HepG2 (cell line): ENCODE measurements at regions not wholly inside any gene's neighbourhood (a gene's known extent, or its start where the extent isn't known, plus 50 kb on each side); places are given as distances from the start of the nearest gene placed in this dataset.

Source experiments
- ATAC-seq: fragments of 200-7000 bp; cut with Tn5 transposase; 3 replicates; pipeline ENCODE4 v1.9.1; 2020; ENCODE audit warnings: mild to moderate bottlenecking, moderate library complexity
- BruUV-seq: library from RNA; stranded (reverse); fragments of 400-500 nt; replicated peaks from 2 replicates; lab custom pipeline; 2021; lab: Mats Ljungman, UMichigan
- CTCF ChIA-PET: fragments of 300-600 bp; formaldehyde crosslinking; extraction: SDS; loops from one replicate; lab custom pipeline; 2021; ENCODE audit warnings: low total read pairs, inconsistent platforms, low intra/inter-chr PET ratio; lab: Yijun Ruan, JAX
- POLR2A ChIA-PET: fragments of 350-600 bp; sonication (Branson Sonifier 250); formaldehyde crosslinking; loops from one replicate; lab custom pipeline; 2020; ENCODE audit warnings: antibody characterized with exemption, inconsistent platforms; lab: Yijun Ruan, JAX
- DNase-seq: peaks from one replicate; pipeline ENCODE4 v3.0.0-alpha.2; 2015; ENCODE audit warnings: low spot score
- FAIRE-seq: peaks from 3 replicates; lab custom pipeline; 2011; peaks lifted over from hg19 to GRCh38; lab: Jason Lieb, UNC
- H2AFZ ChIP-seq: one replicate; pipeline ENCODE4 v1.6.1; 2011; ENCODE audit warnings: low read length, inconsistent platforms
- H3K27ac ChIP-seq: fragments of 300-600 bp; 3 replicates; pipeline ENCODE4 v1.8.0; 2011; ENCODE audit warnings: mixed run types, mild to moderate bottlenecking, mixed read lengths, low read length, inconsistent platforms; ENCODE audit not compliant: insufficient read depth; ENCODE audit errors: extremely low read length
- H3K27me3 ChIP-seq, 2 experiments: fragments of 200-600 bp in 1 of 2; 2 replicates in 1 of 2; 3 replicates in 1 of 2; pipeline versions ENCODE4 v1.6.0 to v1.8.0; 2011; ENCODE audit warnings: low read length in 2 of 2, mild to moderate bottlenecking in 2 of 2, moderate library complexity in 2 of 2, inconsistent platforms in 1 of 2; ENCODE audit not compliant: insufficient read depth in 2 of 2, control insufficient read depth in 1 of 2
- H3K36me3 ChIP-seq, 2 experiments: fragments of 200-600 bp in 1 of 2; replicated peaks in 1 of 2; 2 replicates in 1 of 2; 3 replicates in 1 of 2; pipeline versions ENCODE4 v1.5.1 to v1.8.0; 2011; ENCODE audit warnings: low read length in 2 of 2, inconsistent platforms in 1 of 2; ENCODE audit not compliant: insufficient read depth in 2 of 2, control insufficient read depth in 1 of 2
- H3K4me1 ChIP-seq: 2 replicates; pipeline ENCODE4 v1.5.1; 2012; ENCODE audit warnings: low read length, inconsistent platforms; ENCODE audit not compliant: insufficient read depth
- H3K4me2 ChIP-seq: 2 replicates; pipeline ENCODE4 v1.6.0; 2011; ENCODE audit warnings: low read depth, low read length, inconsistent platforms
- H3K4me3 ChIP-seq, 3 experiments: fragments of 200-600 bp in 1 of 3; sonication (generic), shearing (Covaris generic) in 1 of 3; replicated peaks in 1 of 3; 2 replicates each; pipeline ENCODE4 v1.5.1; 2011 to 2016; ENCODE audit warnings: low read length in 3 of 3, inconsistent platforms in 2 of 3, low read depth in 2 of 3, mild to moderate bottlenecking in 2 of 3, control low read depth in 1 of 3, mixed read lengths in 1 of 3; ENCODE audit not compliant: insufficient read depth in 1 of 3
- H3K79me2 ChIP-seq: one replicate; pipeline ENCODE4 v1.6.1; 2011; ENCODE audit warnings: low read length, inconsistent platforms; ENCODE audit not compliant: insufficient read depth
- H3K9ac ChIP-seq: 2 replicates; pipeline ENCODE4 v1.6.0; 2011; ENCODE audit warnings: mild to moderate bottlenecking, low read depth, low read length, inconsistent platforms; ENCODE audit not compliant: insufficient read depth
- H3K9me3 ChIP-seq: 2 replicates; pipeline ENCODE4 v1.5.1; 2012; ENCODE audit warnings: mild to moderate bottlenecking, low read length
- H4K20me1 ChIP-seq: 2 replicates; pipeline ENCODE4 v1.6.0; 2011; ENCODE audit warnings: inconsistent platforms, mild to moderate bottlenecking, low read length, moderate library complexity; ENCODE audit not compliant: insufficient read depth
- ARID2 ChIP-seq: sonication (generic); formaldehyde crosslinking; IDR thresholded peaks from 2 replicates; pipeline ENCODE4 v1.8.1; 2022; ENCODE audit warnings: mild to moderate bottlenecking, missing genetic modification reagents, borderline replicate concordance
- FOXC1 ChIP-seq: sonication (generic); formaldehyde crosslinking; IDR thresholded peaks from 2 replicates; pipeline ENCODE4 v1.8.0; 2022; ENCODE audit warnings: mild to moderate bottlenecking, missing genetic modification reagents, borderline replicate concordance
- LCORL ChIP-seq, 2 experiments: fragments of 450-650 bp in 1 of 2; sonication (generic) in 1 of 2; formaldehyde crosslinking in 1 of 2; IDR thresholded peaks; 2 replicates each; pipeline versions ENCODE4 v1.5.0 to v1.6.1; 2017 to 2020; ENCODE audit warnings: antibody characterized with exemption in 1 of 2, missing genetic modification reagents in 1 of 2
- MIER3 ChIP-seq: IDR thresholded peaks from 2 replicates; pipeline ENCODE4 v1.6.1; 2016; ENCODE audit warnings: missing compliant biosample characterization, borderline replicate concordance
- NR1H2 ChIP-seq: sonication (generic); formaldehyde crosslinking; IDR thresholded peaks from 2 replicates; pipeline ENCODE4 v1.8.1; 2022; ENCODE audit warnings: low read depth, missing genetic modification reagents, borderline replicate concordance
- RBM39 ChIP-seq: fragments of 200-400 bp; formaldehyde crosslinking; IDR thresholded peaks from one replicate; pipeline ENCODE4 v1.6.1; 2018; ENCODE audit warnings: antibody characterized with exemption, mild to moderate bottlenecking, low read depth, low read length; ENCODE audit not compliant: poor library complexity, severe bottlenecking
- REPIN1 ChIP-seq: sonication (generic); formaldehyde crosslinking; IDR thresholded peaks from 2 replicates; pipeline ENCODE4 v1.8.0; 2022; ENCODE audit warnings: missing genetic modification reagents, low read depth, mild to moderate bottlenecking, borderline replicate concordance
- SMARCE1 ChIP-seq: fragments of 450-650 bp; IDR thresholded peaks from 2 replicates; pipeline ENCODE4 v1.6.1; 2017; ENCODE audit warnings: borderline replicate concordance
- SNAPC2 ChIP-seq: sonication (generic); formaldehyde crosslinking; IDR thresholded peaks from 2 replicates; pipeline ENCODE4 v1.8.1; 2022; ENCODE audit warnings: mild to moderate bottlenecking, missing genetic modification reagents
- SP4 ChIP-seq: sonication (generic); formaldehyde crosslinking; IDR thresholded peaks from 2 replicates; pipeline ENCODE4 v1.8.1; 2023; ENCODE audit warnings: mild to moderate bottlenecking, missing genetic modification reagents
- TBX3 ChIP-seq: fragments of 450-650 bp; IDR thresholded peaks from 2 replicates; pipeline ENCODE4 v1.6.1; 2017; ENCODE audit warnings: antibody characterized with exemption, mild to moderate bottlenecking, inconsistent platforms, borderline replicate concordance
- ZBTB21 ChIP-seq: sonication (generic); formaldehyde crosslinking; IDR thresholded peaks from 2 replicates; pipeline ENCODE4 v1.4.0; 2020; ENCODE audit warnings: missing genetic modification reagents
- ZFP90 ChIP-seq: sonication (generic); formaldehyde crosslinking; IDR thresholded peaks from 2 replicates; pipeline ENCODE4 v1.8.0; 2022; ENCODE audit warnings: missing genetic modification reagents, mild to moderate bottlenecking, inconsistent platforms, borderline replicate concordance
- ZNF670 ChIP-seq: sonication (generic); formaldehyde crosslinking; IDR thresholded peaks from 2 replicates; pipeline ENCODE4 v1.8.0; 2022; ENCODE audit warnings: mild to moderate bottlenecking, missing genetic modification reagents, borderline replicate concordance
- ZNF766 ChIP-seq: sonication (generic); formaldehyde crosslinking; IDR thresholded peaks from 2 replicates; pipeline ENCODE4 v1.5.0; 2020; ENCODE audit warnings: missing genetic modification reagents, borderline replicate concordance
- WGBS: methylation state at CpG from one replicate; pipeline ENCODE4 v1.1.6; 2017; ENCODE audit warnings: low lambda C conversion rate; 5-methylcytosine and 5-hydroxymethylcytosine counted together
- in situ Hi-C: cut with HindIII; loops from 2 replicates; pipeline ENCODE4 v1.10.0; 2017; ENCODE audit warnings: low pct_unique_long_range_greater_than_20kb; ENCODE audit not compliant: extremely low pct_ligation_motif_present
- intact Hi-C: fragments of 100-400 bp; cut with micrococcal nuclease; formaldehyde crosslinking; loops from one replicate; pipeline ENCODE4 v1.10.0; 2022; ENCODE audit not compliant: unreplicated experiment
- TF ChIP-seq, protein P1 (sequence below): sonication (generic); formaldehyde crosslinking; IDR thresholded peaks from 2 replicates; pipeline ENCODE4 v1.8.0; 2022; ENCODE audit warnings: mild to moderate bottlenecking, missing genetic modification reagents; ENCODE audit not compliant: insufficient replicate concordance
- TF ChIP-seq, protein P2 (sequence below): IDR thresholded peaks from 2 replicates; pipeline ENCODE4 v1.4.0; 2020; ENCODE audit warnings: mild to moderate bottlenecking, missing genetic modification reagents
- TF ChIP-seq, protein P3 (sequence below): sonication (generic); formaldehyde crosslinking; IDR thresholded peaks from 2 replicates; pipeline ENCODE4 v1.4.0; 2020; ENCODE audit warnings: missing genetic modification reagents

DNA sequence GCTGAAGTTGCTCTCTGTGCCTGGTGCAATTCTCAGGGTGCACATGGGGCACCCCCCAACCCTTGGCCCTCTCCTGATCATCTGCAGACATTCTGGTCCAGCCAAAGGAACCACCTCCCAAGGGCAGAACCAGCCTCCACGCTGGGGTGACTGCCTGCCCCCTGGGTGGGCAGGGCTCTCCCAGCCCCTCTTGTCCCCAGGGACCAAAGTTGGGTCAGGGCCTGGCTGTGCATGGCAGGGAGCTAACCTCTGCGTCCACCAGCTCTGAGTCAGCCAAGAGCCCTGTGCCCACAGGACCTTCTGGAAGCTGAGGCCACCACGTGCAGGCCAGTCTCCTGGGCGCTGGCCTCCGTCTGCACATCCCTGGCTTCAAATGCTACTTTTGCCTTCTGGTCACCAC is 101.9 kb downstream of the SIK1 start (continued):
- TF ChIP-seq, protein P1, sequence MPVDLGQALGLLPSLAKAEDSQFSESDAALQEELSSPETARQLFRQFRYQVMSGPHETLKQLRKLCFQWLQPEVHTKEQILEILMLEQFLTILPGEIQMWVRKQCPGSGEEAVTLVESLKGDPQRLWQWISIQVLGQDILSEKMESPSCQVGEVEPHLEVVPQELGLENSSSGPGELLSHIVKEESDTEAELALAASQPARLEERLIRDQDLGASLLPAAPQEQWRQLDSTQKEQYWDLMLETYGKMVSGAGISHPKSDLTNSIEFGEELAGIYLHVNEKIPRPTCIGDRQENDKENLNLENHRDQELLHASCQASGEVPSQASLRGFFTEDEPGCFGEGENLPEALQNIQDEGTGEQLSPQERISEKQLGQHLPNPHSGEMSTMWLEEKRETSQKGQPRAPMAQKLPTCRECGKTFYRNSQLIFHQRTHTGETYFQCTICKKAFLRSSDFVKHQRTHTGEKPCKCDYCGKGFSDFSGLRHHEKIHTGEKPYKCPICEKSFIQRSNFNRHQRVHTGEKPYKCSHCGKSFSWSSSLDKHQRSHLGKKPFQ (CRISPR knock-in tag): no peak
- no peak for TF ChIP-seq ZNF766 (CRISPR knock-in tag)
- TF ChIP-seq SP4 (CRISPR knock-in tag): no peak
- no peak for TF ChIP-seq FOXC1
- no peak for TF ChIP-seq SMARCE1
- TF ChIP-seq ZFP90 (CRISPR knock-in tag): no peak
- TF ChIP-seq SNAPC2 (CRISPR knock-in tag): no peak
- TF ChIP-seq MIER3 (CRISPR knock-in tag): no peak
- no peak for TF ChIP-seq NR1H2 (CRISPR knock-in tag)
- no peak for TF ChIP-seq ZBTB21 (CRISPR knock-in tag)
- TF ChIP-seq REPIN1 (CRISPR knock-in tag): no peak

DNA sequence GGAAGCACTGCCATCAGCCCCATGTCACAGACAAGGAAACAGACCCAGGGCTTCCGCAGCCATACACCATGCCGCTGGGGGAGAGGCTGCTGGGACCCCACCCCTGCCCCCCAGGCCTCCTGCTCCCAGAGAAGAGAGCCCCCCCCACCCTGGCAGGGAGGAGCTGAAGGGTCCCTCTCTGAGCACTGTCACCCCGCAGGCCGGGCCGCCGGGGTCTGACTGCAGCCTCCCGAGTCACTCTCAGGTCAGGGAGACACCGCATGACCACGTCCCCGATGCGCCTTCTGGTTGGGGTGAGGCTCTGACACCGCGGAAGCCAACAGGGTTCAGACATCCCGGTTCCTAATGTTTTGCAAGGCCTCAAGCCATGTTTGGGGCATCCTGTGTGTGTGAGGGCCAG is 102.3 kb downstream of the SIK1 start:
- no TSS peak for BruUV-seq
- TF ChIP-seq ZNF670 (CRISPR knock-in tag) (no peak), TBX3 (no peak), LCORL (IDR thresholded peaks at IDR 0.05) (no peak), LCORL (CRISPR knock-in tag; IDR thresholded peaks at IDR 0.05) (no peak), RBM39 (no peak), ARID2 (no peak)
- TF ChIP-seq, protein P2, sequence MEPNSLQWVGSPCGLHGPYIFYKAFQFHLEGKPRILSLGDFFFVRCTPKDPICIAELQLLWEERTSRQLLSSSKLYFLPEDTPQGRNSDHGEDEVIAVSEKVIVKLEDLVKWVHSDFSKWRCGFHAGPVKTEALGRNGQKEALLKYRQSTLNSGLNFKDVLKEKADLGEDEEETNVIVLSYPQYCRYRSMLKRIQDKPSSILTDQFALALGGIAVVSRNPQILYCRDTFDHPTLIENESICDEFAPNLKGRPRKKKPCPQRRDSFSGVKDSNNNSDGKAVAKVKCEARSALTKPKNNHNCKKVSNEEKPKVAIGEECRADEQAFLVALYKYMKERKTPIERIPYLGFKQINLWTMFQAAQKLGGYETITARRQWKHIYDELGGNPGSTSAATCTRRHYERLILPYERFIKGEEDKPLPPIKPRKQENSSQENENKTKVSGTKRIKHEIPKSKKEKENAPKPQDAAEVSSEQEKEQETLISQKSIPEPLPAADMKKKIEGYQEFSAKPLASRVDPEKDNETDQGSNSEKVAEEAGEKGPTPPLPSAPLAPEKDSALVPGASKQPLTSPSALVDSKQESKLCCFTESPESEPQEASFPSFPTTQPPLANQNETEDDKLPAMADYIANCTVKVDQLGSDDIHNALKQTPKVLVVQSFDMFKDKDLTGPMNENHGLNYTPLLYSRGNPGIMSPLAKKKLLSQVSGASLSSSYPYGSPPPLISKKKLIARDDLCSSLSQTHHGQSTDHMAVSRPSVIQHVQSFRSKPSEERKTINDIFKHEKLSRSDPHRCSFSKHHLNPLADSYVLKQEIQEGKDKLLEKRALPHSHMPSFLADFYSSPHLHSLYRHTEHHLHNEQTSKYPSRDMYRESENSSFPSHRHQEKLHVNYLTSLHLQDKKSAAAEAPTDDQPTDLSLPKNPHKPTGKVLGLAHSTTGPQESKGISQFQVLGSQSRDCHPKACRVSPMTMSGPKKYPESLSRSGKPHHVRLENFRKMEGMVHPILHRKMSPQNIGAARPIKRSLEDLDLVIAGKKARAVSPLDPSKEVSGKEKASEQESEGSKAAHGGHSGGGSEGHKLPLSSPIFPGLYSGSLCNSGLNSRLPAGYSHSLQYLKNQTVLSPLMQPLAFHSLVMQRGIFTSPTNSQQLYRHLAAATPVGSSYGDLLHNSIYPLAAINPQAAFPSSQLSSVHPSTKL: no peak
- TF ChIP-seq, protein P3, sequence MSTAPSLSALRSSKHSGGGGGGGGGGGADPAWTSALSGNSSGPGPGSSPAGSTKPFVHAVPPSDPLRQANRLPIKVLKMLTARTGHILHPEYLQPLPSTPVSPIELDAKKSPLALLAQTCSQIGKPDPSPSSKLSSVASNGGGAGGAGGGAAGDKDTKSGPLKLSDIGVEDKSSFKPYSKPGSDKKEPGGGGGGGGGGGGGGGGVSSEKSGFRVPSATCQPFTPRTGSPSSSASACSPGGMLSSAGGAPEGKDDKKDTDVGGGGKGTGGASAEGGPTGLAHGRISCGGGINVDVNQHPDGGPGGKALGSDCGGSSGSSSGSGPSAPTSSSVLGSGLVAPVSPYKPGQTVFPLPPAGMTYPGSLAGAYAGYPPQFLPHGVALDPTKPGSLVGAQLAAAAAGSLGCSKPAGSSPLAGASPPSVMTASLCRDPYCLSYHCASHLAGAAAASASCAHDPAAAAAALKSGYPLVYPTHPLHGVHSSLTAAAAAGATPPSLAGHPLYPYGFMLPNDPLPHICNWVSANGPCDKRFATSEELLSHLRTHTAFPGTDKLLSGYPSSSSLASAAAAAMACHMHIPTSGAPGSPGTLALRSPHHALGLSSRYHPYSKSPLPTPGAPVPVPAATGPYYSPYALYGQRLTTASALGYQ: no peak

More for the DNA sequence above, 102.3 kb downstream of the SIK1 start:
- Histone ChIP-seq H3K79me2 (no peaks in the 10 kb centered on the region), H3K27ac (no peak overlapping the region), H2AFZ (no peak overlapping the region), H3K4me3 (no peak overlapping the region), H3K36me3 (no peaks in the 10 kb centered on the region), H3K9me3 (no peaks in the 10 kb centered on the region), H4K20me1 (no peaks in the 10 kb centered on the region), H3K27me3 (peaks cover 2 to 62% of the 10 kb centered on the region in 2 experiments; a peak in 3 of 5 replicates), H3K9ac (no peak overlapping the region), H3K4me2 (no peak overlapping the region), H3K4me1 (peaks cover 16% of the 10 kb centered on the region)
- no peak for DNase-seq
- CTCF ChIA-PET: no interaction called here
- WGBS: no CpG with 5 or more reads among the region's 14 CpGs
- no peak for FAIRE-seq
- no peak for ATAC-seq
- in situ Hi-C loops: no loop called here
- POLR2A ChIA-PET: no interaction called here
- intact Hi-C loops: no loop called here
